ENCODE measurements at regions not wholly inside any gene's neighbourhood (a gene's known extent, or its start where the extent isn't known, plus 50 kb on each side); places are given as distances from the start of the nearest gene placed in this dataset.
"Not testable (repeated sequence)": the region's sequence is repeated elsewhere in the genome, so short reads cannot be mapped to it uniquely, and the experiment has no call there.

DNA sequence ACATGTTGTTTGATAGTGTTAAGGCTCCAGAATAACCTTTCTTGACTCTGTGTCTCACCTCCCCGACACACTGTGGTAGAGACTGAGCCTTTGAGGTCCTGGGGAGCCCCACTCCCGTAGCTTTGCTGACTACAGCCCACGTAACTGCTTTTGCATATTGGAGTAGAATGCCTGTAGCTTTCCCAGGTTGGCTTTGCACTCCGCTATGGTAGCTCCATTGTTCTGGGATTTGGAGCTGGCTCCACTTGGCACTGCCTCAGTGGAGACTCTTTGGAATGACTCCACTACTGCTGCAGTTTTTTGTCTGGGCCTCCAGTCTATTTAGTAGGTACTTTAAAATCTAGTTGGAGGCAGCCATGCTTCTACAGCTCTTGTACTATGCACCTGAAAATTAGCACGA, 56.2 kb upstream of the ANXA1 start:
- ATAC-seq (no peak), DNase-seq (no peak)

- ATAC-seq (no peak), DNase-seq (no peak)
Observed at GRCh38 chr9:73093740-73094379, 57.8 kb upstream of the ANXA1 start.

- no peak for DNase-seq
- no peak for ATAC-seq
Observed at GRCh38 chr9:73093016-73093739, 58.5 kb upstream of the ANXA1 start.

DNA sequence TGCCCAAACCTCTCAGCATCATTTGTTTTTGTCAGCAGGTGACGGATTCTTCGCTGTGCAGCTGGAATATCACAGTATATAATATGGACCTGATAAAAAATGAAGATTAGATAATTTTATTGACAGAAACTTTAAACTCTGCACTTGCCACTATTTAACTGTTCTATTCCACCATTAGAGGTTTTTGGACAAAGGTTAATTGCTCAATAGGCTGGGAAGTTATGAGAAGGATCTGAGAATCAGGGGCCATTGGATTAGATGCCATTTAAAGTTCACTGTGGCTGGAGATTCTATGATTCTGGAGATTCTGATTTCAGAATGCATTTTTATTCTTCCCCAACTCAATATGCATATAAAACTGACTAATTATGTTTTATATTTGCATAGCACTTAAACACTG, 59.8 kb upstream of the ANXA1 start:
- ATAC-seq = no peak

GRCh38 chr9:73090214-73090613, 61.5 kb upstream of the ANXA1 start:
- DNase-seq = no peak
- ATAC-seq = no peak

More for the DNA sequence above, 59.8 kb upstream of the ANXA1 start:
- DNase-seq = no peak

- ATAC-seq (no peak), DNase-seq (no peak)
Observed at GRCh38 chr9:73089304-73089985, 62.2 kb upstream of the ANXA1 start.

GRCh38 chr9:73087876-73088275, 63.8 kb upstream of the ANXA1 start:
- ATAC-seq, DNase-seq: not testable (repeated sequence)

GRCh38 chr9:73083519-73083918, 68.1 kb upstream of the ANXA1 start:
- DNase-seq (no peak), ATAC-seq (no peak)

DNA sequence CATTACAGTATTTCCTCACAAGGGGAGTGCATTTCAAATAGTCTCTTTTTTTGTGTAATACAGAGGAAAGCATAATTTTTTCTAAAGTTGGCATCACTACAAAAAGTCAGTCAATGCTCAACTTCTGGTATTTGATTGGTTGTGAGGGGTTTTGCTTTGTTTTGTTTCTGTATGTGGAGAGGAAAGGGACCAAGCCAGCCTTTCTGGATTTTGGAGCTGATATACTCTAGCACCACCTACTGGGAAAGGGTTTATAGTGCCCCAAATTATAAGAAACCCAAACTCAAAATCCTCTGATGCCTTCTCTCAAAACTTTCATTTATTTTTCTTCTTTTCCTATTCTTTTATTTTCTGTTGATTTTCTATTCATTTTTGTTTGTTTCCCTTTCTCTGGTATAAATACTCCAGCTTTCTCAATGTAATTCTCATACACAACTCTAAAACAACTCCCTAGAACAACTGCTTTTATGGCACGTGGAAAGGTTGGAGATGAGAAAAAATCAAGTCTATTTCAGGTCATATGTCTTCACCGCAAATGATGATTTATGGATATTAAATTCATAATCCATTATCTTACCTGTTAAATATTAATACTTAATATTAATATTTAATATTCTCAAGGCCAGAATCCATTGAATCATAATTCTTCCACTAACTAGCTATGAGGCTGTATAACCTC, 69.5 kb upstream of the ANXA1 start:
- ATAC-seq = no peak
- no peak for DNase-seq

- ATAC-seq (no peak), DNase-seq (no peak)
Observed at GRCh38 chr9:73080110-73080694, 71.5 kb upstream of the ANXA1 start.

DNA sequence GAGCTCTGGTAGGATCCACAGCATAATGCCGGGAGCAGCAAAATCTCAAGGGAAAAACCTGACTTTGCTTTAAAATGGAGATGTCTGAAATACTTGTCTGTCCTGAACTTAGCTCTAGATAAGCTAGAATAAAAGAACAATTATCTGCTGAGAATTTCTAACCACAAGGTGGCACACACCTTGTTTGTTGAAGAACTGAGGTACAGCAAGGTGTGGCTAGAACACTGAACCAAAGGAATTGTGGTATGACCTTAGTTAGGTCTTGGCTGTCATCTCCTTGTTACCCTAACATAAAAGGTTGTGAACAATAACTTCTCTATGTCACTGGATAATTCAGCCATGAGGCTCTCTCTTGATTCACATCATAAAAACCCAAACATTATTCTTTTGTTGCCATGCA, 72.3 kb upstream of the ANXA1 start:
- DNase-seq (no peak), ATAC-seq (no peak)

GRCh38 chr9:73077625-73078030, 74.0 kb upstream of the ANXA1 start:
- DNase-seq (no peak), ATAC-seq (no peak)

GRCh38 chr9:73076970-73077369, 74.7 kb upstream of the ANXA1 start:
- ATAC-seq (no peak), DNase-seq (no peak)

GRCh38 chr9:73074176-73074708, 77.4 kb upstream of the ANXA1 start:
- DNase-seq = no peak

GRCh38 chr9:73073337-73074175, 78.1 kb upstream of the ANXA1 start:
- no peak for ATAC-seq
- DNase-seq = no peak

More at GRCh38 chr9:73074176-73074708, 77.4 kb upstream of the ANXA1 start:
- no peak for ATAC-seq

DNA sequence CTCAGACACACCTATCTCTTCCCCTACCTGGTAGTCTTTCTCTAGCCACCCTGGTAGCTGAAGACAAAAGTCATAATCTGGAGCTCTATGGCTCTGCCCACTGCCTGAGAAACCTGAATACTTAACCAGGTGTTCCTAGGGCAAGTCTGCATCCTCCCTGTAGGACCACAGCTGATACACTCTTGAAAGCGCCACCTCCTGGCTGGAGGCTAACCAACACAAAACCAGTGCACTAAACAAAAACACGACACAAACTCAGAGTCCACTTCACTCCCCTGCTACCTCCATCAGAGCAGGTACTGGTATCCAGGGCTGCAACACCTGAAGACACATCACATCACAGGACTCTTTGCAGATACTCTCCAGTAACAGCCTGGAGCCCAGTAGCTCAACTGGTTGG, 84.6 kb upstream of the ANXA1 start:
- no peak for DNase-seq
- ATAC-seq = no peak

GRCh38 chr9:73065439-73065838, 86.2 kb upstream of the ANXA1 start:
- no peak for DNase-seq
- no peak for ATAC-seq

GRCh38 chr9:73064315-73064714, 87.3 kb upstream of the ANXA1 start:
- no peak for DNase-seq
- ATAC-seq = no peak

GRCh38 chr9:73061146-73061545, 90.5 kb upstream of the ANXA1 start:
- no peak for ATAC-seq

GRCh38 chr9:73059247-73059646, 92.4 kb upstream of the ANXA1 start:
- DNase-seq (no peak), ATAC-seq (no peak)

More at GRCh38 chr9:73061146-73061545, 90.5 kb upstream of the ANXA1 start:
- no peak for DNase-seq

DNA sequence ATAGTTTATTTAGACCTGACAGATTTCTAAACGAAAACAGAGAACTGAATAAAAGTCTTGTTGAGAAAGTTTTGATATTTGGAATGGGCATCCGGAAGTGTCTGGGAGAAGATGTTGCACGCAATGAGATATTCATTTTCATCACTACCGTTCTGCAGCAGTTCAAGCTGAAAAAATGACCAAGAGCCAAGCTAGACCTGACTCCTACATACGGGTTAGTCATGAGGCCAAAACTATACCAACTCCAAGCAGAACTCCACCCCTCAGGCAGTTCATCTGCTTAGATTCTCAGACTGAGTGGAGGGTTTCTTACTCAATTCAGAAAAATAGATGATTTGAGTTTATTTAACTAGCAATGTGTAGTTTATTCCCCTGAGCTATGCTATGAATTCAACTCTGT, 95.4 kb upstream of the ANXA1 start:
- DNase-seq = no peak
- no peak for ATAC-seq
